Type B pancreatic cell (in vitro differentiated cells): ENCODE measurements at regions not wholly inside any gene's neighbourhood (a gene's known extent, or its start where the extent isn't known, plus 50 kb on each side); places are given as distances from the start of the nearest gene placed in this dataset.
"Not testable (repeated sequence)": the region's sequence is repeated elsewhere in the genome, so short reads cannot be mapped to it uniquely, and the experiment has no call there.

ENCODE experiments used
- DNase-seq: peaks from one replicate; pipeline ENCODE4 v3.0.0; 2021; ENCODE audit warnings: mixed read lengths; ENCODE audit not compliant: unreplicated experiment; ENCODE audit errors: extremely low spot score
- H3K27ac Mint-ChIP-seq: 2 replicates; pipeline ENCODE4 v1.8.0; 2021; ENCODE audit warnings: mild to moderate bottlenecking, mixed read lengths
- H3K27me3 Mint-ChIP-seq: 2 replicates; pipeline ENCODE4 v1.8.0; 2021; ENCODE audit warnings: mixed read lengths
- H3K36me3 Mint-ChIP-seq: 2 replicates; pipeline ENCODE4 v1.8.0; 2021; ENCODE audit warnings: mixed read lengths
- H3K4me1 Mint-ChIP-seq: one replicate; pipeline ENCODE4 v1.8.0; 2021; ENCODE audit warnings: mixed read lengths; ENCODE audit not compliant: unreplicated experiment
- H3K4me3 Mint-ChIP-seq: 2 replicates; pipeline ENCODE4 v1.8.0; 2021; ENCODE audit warnings: mild to moderate bottlenecking, mixed read lengths
- H3K9me3 Mint-ChIP-seq: 2 replicates; pipeline ENCODE4 v1.8.0; 2021; ENCODE audit warnings: mixed read lengths
- CTCF ChIP-seq: fragments of 200-600 bp; sonication (generic); conservative IDR thresholded peaks from 2 replicates; pipeline ENCODE4 v1.5.0; 2021; ENCODE audit warnings: antibody characterized with exemption, mild to moderate bottlenecking

GRCh38 chr21:18000981-18001686 is 182.0 kb upstream of the C21orf91 start:
- no peak for DNase-seq
- no peak overlapping the region for H3K27ac Mint-ChIP-seq
- TF ChIP-seq CTCF, result no peak
- H3K36me3 Mint-ChIP-seq, result no peaks in the 10 kb centered on the region
- H3K9me3 Mint-ChIP-seq, result peaks cover 14% of the 10 kb centered on the region
- H3K4me1 Mint-ChIP-seq, result peaks cover 12% of the 10 kb centered on the region
- no peak overlapping the region for H3K4me3 Mint-ChIP-seq
- H3K27me3 Mint-ChIP-seq, result no peaks in the 10 kb centered on the region

- H3K9me3 Mint-ChIP-seq, result peaks cover 14% of the 10 kb centered on the region
- H3K4me3 Mint-ChIP-seq, H3K36me3 Mint-ChIP-seq, DNase-seq, H3K27ac Mint-ChIP-seq, H3K27me3 Mint-ChIP-seq: not testable (repeated sequence)
- H3K4me1 Mint-ChIP-seq, result peaks cover 16% of the 10 kb centered on the region
Observed at GRCh38 chr21:17998599-17998998, 179.4 kb upstream of the C21orf91 start.

- no peaks in the 10 kb centered on the region for H3K9me3 Mint-ChIP-seq
- no peak for TF ChIP-seq CTCF
- H3K36me3 Mint-ChIP-seq, result no peaks in the 10 kb centered on the region
- H3K27me3 Mint-ChIP-seq, result no peaks in the 10 kb centered on the region
- H3K4me1 Mint-ChIP-seq, result no peaks in the 10 kb centered on the region
- no peak for DNase-seq
- H3K27ac Mint-ChIP-seq, result no peak overlapping the region
- H3K4me3 Mint-ChIP-seq, result no peak overlapping the region
Observed at GRCh38 chr21:17989780-17990179, 170.6 kb upstream of the C21orf91 start.

GRCh38 chr21:17988102-17988437 is 168.9 kb upstream of the C21orf91 start:
- H3K27me3 Mint-ChIP-seq, result no peaks in the 10 kb centered on the region
- no peaks in the 10 kb centered on the region for H3K4me1 Mint-ChIP-seq
- H3K27ac Mint-ChIP-seq, result no peak overlapping the region
- no peak for DNase-seq
- H3K9me3 Mint-ChIP-seq, result no peaks in the 10 kb centered on the region
- no peak for TF ChIP-seq CTCF
- no peaks in the 10 kb centered on the region for H3K36me3 Mint-ChIP-seq
- H3K4me3 Mint-ChIP-seq, result no peak overlapping the region

- H3K4me3 Mint-ChIP-seq, result no peak overlapping the region
- H3K4me1 Mint-ChIP-seq, result no peaks in the 10 kb centered on the region
- H3K36me3 Mint-ChIP-seq, result no peaks in the 10 kb centered on the region
- H3K27ac Mint-ChIP-seq, result no peak overlapping the region
- no peaks in the 10 kb centered on the region for H3K27me3 Mint-ChIP-seq
- no peak for DNase-seq
- no peak for TF ChIP-seq CTCF
- no peaks in the 10 kb centered on the region for H3K9me3 Mint-ChIP-seq
Observed at GRCh38 chr21:17987382-17988101, 168.4 kb upstream of the C21orf91 start.

- H3K36me3 Mint-ChIP-seq, result no peaks in the 10 kb centered on the region
- H3K4me3 Mint-ChIP-seq, result no peak overlapping the region
- H3K27ac Mint-ChIP-seq, result no peak overlapping the region
- DNase-seq, result no peak
- TF ChIP-seq CTCF, result no peak
- H3K9me3 Mint-ChIP-seq, result no peaks in the 10 kb centered on the region
- H3K27me3 Mint-ChIP-seq, result no peaks in the 10 kb centered on the region
- H3K4me1 Mint-ChIP-seq, result no peaks in the 10 kb centered on the region
Observed at GRCh38 chr21:17981060-17981740, 162.0 kb upstream of the C21orf91 start.
